ENCODE measurements at regions not wholly inside any gene's neighbourhood (a gene's known extent, or its start where the extent isn't known, plus 50 kb on each side); places are given as distances from the start of the nearest gene placed in this dataset.

DNA sequence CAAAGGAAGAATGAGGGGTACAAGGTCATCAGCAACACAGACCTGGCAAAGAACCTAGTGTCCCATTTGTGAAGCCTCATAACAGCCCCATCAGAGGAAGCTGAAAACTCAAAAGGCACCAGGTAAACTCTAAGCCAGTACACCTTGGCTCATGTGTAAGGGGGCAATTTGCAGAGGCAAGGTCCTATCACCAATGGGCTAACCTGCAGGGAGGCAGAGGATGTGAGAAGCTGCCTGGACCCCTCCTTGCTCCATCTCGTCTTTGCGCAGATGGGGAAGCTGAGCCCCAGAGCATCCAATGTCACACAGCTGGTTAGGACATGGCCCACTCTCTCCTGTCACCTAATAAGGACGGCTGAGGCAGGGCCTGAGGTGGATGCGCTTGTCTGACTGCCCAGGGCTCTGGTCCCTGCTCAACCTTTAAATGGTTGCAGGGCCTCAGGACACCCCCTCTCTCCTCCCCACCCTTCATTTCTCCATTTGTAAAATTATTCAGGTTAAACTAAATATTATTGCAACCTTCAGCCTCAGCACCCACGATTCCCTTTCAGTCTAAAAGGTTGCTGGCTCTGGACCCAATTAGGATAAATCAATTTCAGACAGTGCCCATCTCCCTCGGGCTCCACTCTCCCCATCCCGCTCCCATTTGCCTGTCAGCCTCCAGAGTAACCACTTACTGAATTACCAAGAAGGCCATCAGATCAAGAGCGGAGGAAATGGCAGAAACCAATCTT, 135.3 kb downstream of the OAT start:
- TF ChIP-seq, protein P1, sequence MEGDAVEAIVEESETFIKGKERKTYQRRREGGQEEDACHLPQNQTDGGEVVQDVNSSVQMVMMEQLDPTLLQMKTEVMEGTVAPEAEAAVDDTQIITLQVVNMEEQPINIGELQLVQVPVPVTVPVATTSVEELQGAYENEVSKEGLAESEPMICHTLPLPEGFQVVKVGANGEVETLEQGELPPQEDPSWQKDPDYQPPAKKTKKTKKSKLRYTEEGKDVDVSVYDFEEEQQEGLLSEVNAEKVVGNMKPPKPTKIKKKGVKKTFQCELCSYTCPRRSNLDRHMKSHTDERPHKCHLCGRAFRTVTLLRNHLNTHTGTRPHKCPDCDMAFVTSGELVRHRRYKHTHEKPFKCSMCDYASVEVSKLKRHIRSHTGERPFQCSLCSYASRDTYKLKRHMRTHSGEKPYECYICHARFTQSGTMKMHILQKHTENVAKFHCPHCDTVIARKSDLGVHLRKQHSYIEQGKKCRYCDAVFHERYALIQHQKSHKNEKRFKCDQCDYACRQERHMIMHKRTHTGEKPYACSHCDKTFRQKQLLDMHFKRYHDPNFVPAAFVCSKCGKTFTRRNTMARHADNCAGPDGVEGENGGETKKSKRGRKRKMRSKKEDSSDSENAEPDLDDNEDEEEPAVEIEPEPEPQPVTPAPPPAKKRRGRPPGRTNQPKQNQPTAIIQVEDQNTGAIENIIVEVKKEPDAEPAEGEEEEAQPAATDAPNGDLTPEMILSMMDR (IDR thresholded peaks at IDR 0.05; ENCODE audit: insufficient read depth in 1 of 2, low read depth in 1 of 2, low read length in 1 of 2, severe bottlenecking in 1 of 2, unreplicated experiment in 1 of 2), result no peak
- Mint-ChIP-seq H3K27me3 (ENCODE audit: insufficient read depth, unreplicated experiment) (peaks cover 6% of the 10 kb centered on the region), H3K27ac (ENCODE audit: unreplicated experiment) (no peak overlapping the region)

DNA sequence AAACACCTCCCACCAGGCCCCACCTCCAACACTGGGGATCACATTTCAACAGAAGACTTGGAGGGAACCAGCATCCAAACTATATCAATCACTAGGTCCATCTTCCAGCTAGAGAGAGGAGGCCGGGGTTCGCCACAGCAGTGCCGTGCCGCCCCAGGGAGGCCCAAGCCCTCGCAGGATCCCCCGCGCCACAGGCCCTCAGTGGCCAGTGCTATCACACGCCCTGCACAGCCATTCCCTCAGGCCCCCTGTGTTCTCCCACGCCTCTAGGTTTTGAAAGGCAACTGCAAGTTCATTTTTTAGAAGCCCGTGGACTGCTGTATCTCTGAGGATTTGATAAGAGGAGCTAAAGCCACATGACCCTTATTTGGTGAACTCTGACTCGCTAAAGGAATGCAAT, 136.4 kb downstream of the OAT start:
- H3K36me3 ChIP-seq (ENCODE audit: control insufficient read depth, insufficient read depth, low read length), result no peaks in the 10 kb centered on the region
- H3K4me1 ChIP-seq, result no peaks in the 10 kb centered on the region
- ChIA-PET CTCF (no interaction called here), POLR2A (no interaction called here)
- no peaks in the 10 kb centered on the region for H3K27me3 ChIP-seq (replicated peaks; ENCODE audit: control insufficient read depth, insufficient read depth, low read length)
- H3K4me3 ChIP-seq (ENCODE audit: low read depth, low read length), result no peak overlapping the region
- H3K9me3 Mint-ChIP-seq (ENCODE audit: unreplicated experiment), result no peaks in the 10 kb centered on the region
- BruUV-seq (replicated peaks), result no TSS peak
- H3K36me3 Mint-ChIP-seq (ENCODE audit: insufficient read depth, unreplicated experiment), result no peaks in the 10 kb centered on the region
- no peak for DNase-seq
- H3K27me3 Mint-ChIP-seq (ENCODE audit: insufficient read depth, unreplicated experiment), result peaks cover 6% of the 10 kb centered on the region
- intact Hi-C loops (cut with micrococcal nuclease; ENCODE audit: unreplicated experiment), result no loop called here
- H3K9me3 ChIP-seq, result no peaks in the 10 kb centered on the region
- TF ChIP-seq, protein P1 (IDR thresholded peaks at IDR 0.05; ENCODE audit: insufficient read depth in 1 of 2, low read depth in 1 of 2, low read length in 1 of 2, severe bottlenecking in 1 of 2, unreplicated experiment in 1 of 2), result no peak
- H3K4me3 Mint-ChIP-seq (ENCODE audit: unreplicated experiment), result no peak overlapping the region
- H3K27ac Mint-ChIP-seq (ENCODE audit: unreplicated experiment), result no peak overlapping the region
- H3K4me1 Mint-ChIP-seq (ENCODE audit: low read depth, unreplicated experiment), result no peaks in the 10 kb centered on the region

More for the DNA sequence above, 135.3 kb downstream of the OAT start:
- no peak overlapping the region for H3K4me3 ChIP-seq (ENCODE audit: low read depth, low read length)
- Mint-ChIP-seq H3K9me3 (ENCODE audit: unreplicated experiment) (no peaks in the 10 kb centered on the region), H3K4me3 (ENCODE audit: unreplicated experiment) (no peak overlapping the region), H3K36me3 (ENCODE audit: insufficient read depth, unreplicated experiment) (no peaks in the 10 kb centered on the region), H3K4me1 (ENCODE audit: low read depth, unreplicated experiment) (no peaks in the 10 kb centered on the region)
- DNase-seq, result no peak
- intact Hi-C loops (cut with micrococcal nuclease; ENCODE audit: unreplicated experiment), result no loop called here
- ChIA-PET CTCF (no interaction called here), POLR2A (no interaction called here)
- BruUV-seq (replicated peaks), result no TSS peak
- no peaks in the 10 kb centered on the region for H3K4me1 ChIP-seq
- no peaks in the 10 kb centered on the region for H3K36me3 ChIP-seq (ENCODE audit: control insufficient read depth, insufficient read depth, low read length)
- H3K27me3 ChIP-seq (replicated peaks; ENCODE audit: control insufficient read depth, insufficient read depth, low read length), result no peaks in the 10 kb centered on the region
- H3K9me3 ChIP-seq, result no peaks in the 10 kb centered on the region

DNA sequence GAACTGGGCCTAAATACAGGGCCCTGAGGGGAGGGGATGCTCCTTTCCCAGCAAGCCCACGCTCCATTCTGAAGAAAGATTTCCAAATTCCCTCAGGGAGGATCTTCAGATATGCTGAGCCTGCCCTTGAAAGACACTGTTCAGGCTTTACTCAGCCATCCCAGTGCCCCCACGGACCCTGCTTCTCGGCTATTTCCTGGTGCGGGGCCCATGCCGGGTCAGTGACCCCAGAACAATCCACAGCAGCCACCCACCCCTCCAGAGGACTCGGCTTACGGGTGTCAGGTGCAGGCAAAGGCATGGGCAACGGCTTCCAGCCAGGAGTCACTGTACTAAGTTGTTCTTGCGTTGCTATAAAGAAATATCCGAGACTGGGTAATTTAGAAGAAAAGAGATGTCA, 137.1 kb downstream of the OAT start:
- no peaks in the 10 kb centered on the region for H3K4me1 Mint-ChIP-seq (ENCODE audit: low read depth, unreplicated experiment)
- Histone ChIP-seq H3K4me1 (no peaks in the 10 kb centered on the region), H3K9me3 (no peaks in the 10 kb centered on the region), H3K27me3 (replicated peaks; ENCODE audit: control insufficient read depth, insufficient read depth, low read length) (no peaks in the 10 kb centered on the region), H3K36me3 (ENCODE audit: control insufficient read depth, insufficient read depth, low read length) (no peaks in the 10 kb centered on the region), H3K4me3 (ENCODE audit: low read depth, low read length) (no peak overlapping the region)
- no peaks in the 10 kb centered on the region for H3K36me3 Mint-ChIP-seq (ENCODE audit: insufficient read depth, unreplicated experiment)
- CTCF ChIA-PET, result no interaction called here
- H3K27me3 Mint-ChIP-seq (ENCODE audit: insufficient read depth, unreplicated experiment), result peaks cover 6% of the 10 kb centered on the region
- no peak for DNase-seq
- H3K4me3 Mint-ChIP-seq (ENCODE audit: unreplicated experiment), result no peak overlapping the region
- H3K27ac Mint-ChIP-seq (ENCODE audit: unreplicated experiment), result no peak overlapping the region
- TF ChIP-seq, protein P1 (IDR thresholded peaks at IDR 0.05; ENCODE audit: insufficient read depth in 1 of 2, low read depth in 1 of 2, low read length in 1 of 2, severe bottlenecking in 1 of 2, unreplicated experiment in 1 of 2), result no peak
- no peaks in the 10 kb centered on the region for H3K9me3 Mint-ChIP-seq (ENCODE audit: unreplicated experiment)
- no TSS peak for BruUV-seq (replicated peaks)
- POLR2A ChIA-PET, result no interaction called here
- intact Hi-C loops (cut with micrococcal nuclease; ENCODE audit: unreplicated experiment), result no loop called here
